ENCODE measurements at regions not wholly inside any gene's neighbourhood (a gene's known extent, or its start where the extent isn't known, plus 50 kb on each side); places are given as distances from the start of the nearest gene placed in this dataset.
A peak's percentile ranks its signal among the peaks of the same experiment; 100 is the strongest.
"Not testable (repeated sequence)": the region's sequence is repeated elsewhere in the genome, so short reads cannot be mapped to it uniquely, and the experiment has no call there.

- no peak overlapping the region for H2AFZ ChIP-seq
- no peaks in the 10 kb centered on the region for H3K79me2 ChIP-seq
- TF ChIP-seq EZH2phosphoT487 (IDR thresholded peaks at IDR 0.05; ENCODE audit: low read depth, severe bottlenecking, unreplicated experiment) = no peak
- peak; percentile 73 for TF ChIP-seq CTCF (IDR thresholded peaks at IDR 0.05; ENCODE audit: poor library complexity)
- no peaks in the 10 kb centered on the region for H3K9me3 ChIP-seq (ENCODE audit: low read depth)
- peak; percentile 53 for DNase-seq (ENCODE audit: low spot score)
- no peak overlapping the region for H3K4me2 ChIP-seq
- H3K4me1 ChIP-seq (ENCODE audit: insufficient read depth) = no peaks in the 10 kb centered on the region
- no peaks in the 10 kb centered on the region for H3K36me3 ChIP-seq (replicated peaks; ENCODE audit: insufficient read depth, low read depth)
- no peaks in the 10 kb centered on the region for H3K9me2 ChIP-seq (replicated peaks; ENCODE audit: insufficient read depth)
- 21% methylated on average over 9 of the region's 9 CpGs for WGBS (ENCODE audit: low lambda C conversion rate, missing lambda C conversion rate)
- no peaks in the 10 kb centered on the region for H4K20me1 ChIP-seq (ENCODE audit: insufficient read depth, poor library complexity, severe bottlenecking)
- H3K27me3 ChIP-seq = no peaks in the 10 kb centered on the region
- no peak overlapping the region for H3K27ac ChIP-seq
- no peak overlapping the region for H3K4me3 ChIP-seq
Observed at GRCh38 chr2:75403991-75404428, 156.7 kb downstream of the EVA1A start.

GRCh38 chr2:75396314-75396713, 164.4 kb downstream of the EVA1A start:
- no peak overlapping the region for H3K4me3 ChIP-seq
- no peaks in the 10 kb centered on the region for H4K20me1 ChIP-seq (ENCODE audit: insufficient read depth, poor library complexity, severe bottlenecking)

DNA sequence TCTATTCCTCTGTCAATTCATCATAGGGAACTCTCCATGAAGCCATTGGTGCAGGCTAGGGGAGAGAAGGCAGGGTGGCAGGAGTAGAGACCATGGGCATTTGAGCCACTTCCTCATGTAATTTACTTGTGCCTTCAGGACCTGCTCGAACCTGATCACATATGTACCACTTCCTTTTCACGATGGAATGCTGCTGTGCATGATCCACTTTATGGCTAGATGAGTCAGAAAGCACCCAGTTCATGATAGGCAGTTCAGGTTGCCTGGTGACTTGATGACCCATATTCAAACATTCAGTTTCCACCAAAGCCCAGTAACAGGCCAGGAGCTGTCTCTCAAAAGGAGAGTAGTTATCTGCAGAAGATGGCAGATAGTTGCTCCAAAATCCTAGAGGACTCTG, 166.0 kb downstream of the EVA1A start:
- H3K27ac ChIP-seq = peak overlapping the region; percentile 60
- not testable (repeated sequence) for H3K79me2 ChIP-seq; H3K4me2 ChIP-seq; H3K9me3 ChIP-seq (ENCODE audit: low read depth); H2AFZ ChIP-seq; H3K27me3 ChIP-seq; H3K4me1 ChIP-seq (ENCODE audit: insufficient read depth); H3K9me2 ChIP-seq (replicated peaks; ENCODE audit: insufficient read depth); H3K4me3 ChIP-seq; H3K36me3 ChIP-seq (replicated peaks; ENCODE audit: insufficient read depth, low read depth); H4K20me1 ChIP-seq (ENCODE audit: insufficient read depth, poor library complexity, severe bottlenecking); DNase-seq (ENCODE audit: low spot score)
- WGBS (ENCODE audit: low lambda C conversion rate, missing lambda C conversion rate) = 53% methylated on average over 2 of the region's 2 CpGs

More at GRCh38 chr2:75396314-75396713, 164.4 kb downstream of the EVA1A start:
- Histone ChIP-seq H3K27ac (no peak overlapping the region), H3K9me2 (replicated peaks; ENCODE audit: insufficient read depth) (no peaks in the 10 kb centered on the region), H3K36me3 (replicated peaks; ENCODE audit: insufficient read depth, low read depth) (no peaks in the 10 kb centered on the region), H2AFZ (no peak overlapping the region), H3K4me2 (no peak overlapping the region), H3K79me2 (no peaks in the 10 kb centered on the region), H3K27me3 (no peaks in the 10 kb centered on the region), H3K4me1 (ENCODE audit: insufficient read depth) (no peaks in the 10 kb centered on the region), H3K9me3 (ENCODE audit: low read depth) (no peaks in the 10 kb centered on the region)
- 92% methylated on average over 2 of the region's 2 CpGs for WGBS (ENCODE audit: low lambda C conversion rate, missing lambda C conversion rate)
- no peak for TF ChIP-seq EZH2 (IDR thresholded peaks at IDR 0.05; ENCODE audit: borderline replicate concordance)
- DNase-seq (ENCODE audit: low spot score) = no peak

- no peak overlapping the region for H3K27ac ChIP-seq
- WGBS (ENCODE audit: low lambda C conversion rate, missing lambda C conversion rate) = 58% methylated on average over 3 of the region's 3 CpGs
- no peak overlapping the region for H2AFZ ChIP-seq
- H3K4me2 ChIP-seq = no peak overlapping the region
- no peaks in the 10 kb centered on the region for H3K9me2 ChIP-seq (replicated peaks; ENCODE audit: insufficient read depth)
- no peaks in the 10 kb centered on the region for H3K36me3 ChIP-seq (replicated peaks; ENCODE audit: insufficient read depth, low read depth)
- no peaks in the 10 kb centered on the region for H3K9me3 ChIP-seq (ENCODE audit: low read depth)
- H3K4me1 ChIP-seq (ENCODE audit: insufficient read depth) = no peaks in the 10 kb centered on the region
- H4K20me1 ChIP-seq (ENCODE audit: insufficient read depth, poor library complexity, severe bottlenecking) = no peaks in the 10 kb centered on the region
- H3K27me3 ChIP-seq = no peaks in the 10 kb centered on the region
- DNase-seq (ENCODE audit: low spot score) = no peak
- TF ChIP-seq CTCF (IDR thresholded peaks at IDR 0.05; ENCODE audit: poor library complexity) = no peak
- TF ChIP-seq EZH2 (IDR thresholded peaks at IDR 0.05; ENCODE audit: borderline replicate concordance) = no peak
- TF ChIP-seq EZH2phosphoT487 (IDR thresholded peaks at IDR 0.05; ENCODE audit: low read depth, severe bottlenecking, unreplicated experiment) = no peak
- no peak overlapping the region for H3K4me3 ChIP-seq
- H3K79me2 ChIP-seq = no peaks in the 10 kb centered on the region
Observed at GRCh38 chr2:75390169-75390568, 170.6 kb downstream of the EVA1A start.
